T-helper 2 cell treated with Interferon-gamma antibody and Interleukin-4, amounts not matched to agents 100 ng/mL and 5 ng/mL, for 36 hours (primary cell): ENCODE measurements at regions not wholly inside any gene's neighbourhood (a gene's known extent, or its start where the extent isn't known, plus 50 kb on each side); places are given as distances from the start of the nearest gene placed in this dataset.

Experiments used
- intact Hi-C: fragments of 100-400 bp; cut with micrococcal nuclease; formaldehyde crosslinking; loops from one replicate; pipeline ENCODE4 v1.15.1; 2023

DNA sequence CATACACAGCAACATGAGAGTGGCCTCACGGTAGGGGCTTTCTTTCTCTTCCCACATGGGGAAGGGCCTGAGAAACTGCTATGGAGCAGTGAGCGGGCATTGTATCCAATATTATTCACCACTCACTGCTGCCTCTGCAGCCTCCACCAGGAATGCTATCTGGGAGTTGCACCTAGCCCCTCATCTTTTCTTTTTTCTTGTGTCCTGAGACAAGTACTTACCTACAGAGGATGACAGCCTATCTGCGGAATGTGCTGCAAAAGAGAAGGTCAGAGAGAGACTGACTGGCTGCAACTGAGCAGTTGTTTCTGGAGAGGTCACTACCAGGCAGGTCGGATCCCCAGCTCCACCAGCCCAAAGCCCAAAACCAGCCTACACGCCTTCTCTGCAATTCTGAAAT is 52.1 kb upstream of the HTATIP2 start:
- intact Hi-C loops = no loop called here

DNA sequence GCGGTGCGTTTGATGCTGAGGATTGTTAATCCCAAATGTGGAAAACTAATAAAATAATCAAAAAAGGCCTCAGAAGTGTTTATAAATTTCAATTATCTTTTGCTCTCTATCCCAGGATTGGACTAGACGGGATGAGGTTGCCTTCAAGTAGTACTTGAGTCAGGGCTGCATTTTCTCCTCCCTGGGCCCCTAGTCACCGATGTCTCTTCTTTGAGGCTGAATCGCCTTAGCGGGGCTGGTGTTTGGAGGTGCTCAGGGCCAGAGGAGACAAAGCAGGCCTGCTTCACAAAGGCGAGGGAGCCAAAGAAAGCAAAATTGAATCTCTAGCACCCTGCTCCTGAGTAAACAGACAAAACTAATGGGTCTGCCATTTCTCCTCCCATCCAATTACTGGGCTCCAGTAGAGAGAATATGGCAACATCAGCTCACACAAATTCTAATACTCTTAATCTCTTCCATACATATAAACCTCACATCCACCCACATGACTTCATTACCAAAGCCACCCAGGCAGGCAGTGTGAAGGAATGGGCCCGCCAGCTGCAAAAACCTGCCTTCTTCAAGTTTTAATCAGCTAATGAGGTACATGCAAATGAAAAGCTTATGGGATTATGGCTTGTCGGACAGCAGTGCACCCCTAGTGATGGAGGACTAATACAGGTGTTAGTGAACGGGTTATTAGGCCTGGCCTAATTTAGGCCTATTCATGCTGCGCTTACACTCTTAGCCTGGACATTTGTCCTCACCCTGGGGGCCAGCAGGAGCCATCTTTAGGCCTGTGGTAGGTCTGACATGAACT is 52.7 kb upstream of the HTATIP2 start:
- intact Hi-C loops = no loop called here

DNA sequence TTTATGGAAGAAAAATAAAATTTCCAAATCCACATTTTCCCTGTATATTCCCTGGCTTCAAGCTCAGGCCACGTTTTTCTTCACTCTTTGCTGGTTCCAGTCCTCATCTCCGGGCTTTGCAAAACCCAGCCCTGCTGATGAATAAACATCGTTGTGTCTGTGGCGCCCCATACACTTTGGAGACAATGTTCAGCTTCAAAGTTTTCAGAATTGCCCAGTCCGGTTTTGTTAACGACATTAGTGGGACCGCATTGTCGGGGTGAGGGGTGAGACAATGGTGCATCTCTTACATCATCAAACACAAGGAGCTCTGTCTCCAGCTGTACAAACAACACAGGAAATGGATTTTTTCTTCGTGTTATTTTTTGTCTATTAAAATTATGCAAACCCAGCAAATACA is 53.4 kb upstream of the HTATIP2 start:
- intact Hi-C loops = no loop called here

GRCh38 chr11:20309231-20310025 is 54.1 kb upstream of the HTATIP2 start:
- intact Hi-C loops = no loop called here

GRCh38 chr11:20308601-20309000 is 54.9 kb upstream of the HTATIP2 start:
- intact Hi-C loops = no loop called here

DNA sequence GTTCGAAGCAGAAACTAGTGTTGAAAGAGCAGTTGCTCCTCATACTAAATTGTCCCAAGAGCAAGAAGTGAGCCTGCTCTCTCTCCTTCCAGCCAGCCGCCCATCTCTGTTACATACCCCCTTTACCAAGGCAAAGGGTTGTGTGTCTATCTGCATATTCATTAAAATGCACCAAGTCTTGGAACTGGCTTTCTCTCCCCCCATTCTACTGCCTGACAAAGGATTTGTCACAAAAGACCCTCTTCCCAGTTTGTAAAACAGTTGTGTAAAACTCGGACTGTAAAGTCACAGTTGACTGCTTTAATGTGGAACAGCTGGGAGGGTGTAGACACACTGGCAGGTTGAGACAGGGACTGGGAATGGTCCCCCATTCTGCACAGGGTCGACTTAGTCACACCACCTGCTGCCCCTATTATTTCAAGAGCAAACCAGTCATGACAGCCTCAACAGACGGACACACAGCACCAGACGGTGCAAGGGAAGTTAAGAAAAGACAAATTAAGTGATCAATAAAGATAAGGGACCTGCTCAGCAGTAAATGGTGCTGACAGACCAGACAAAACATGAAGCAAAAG is 60.0 kb upstream of the HTATIP2 start:
- intact Hi-C loops = no loop called here

- intact Hi-C loops = no loop called here
Measured at GRCh38 chr11:20293992-20294391, 69.5 kb upstream of the HTATIP2 start.

- intact Hi-C loops = no loop called here
Measured at GRCh38 chr11:20293531-20293930, 70.0 kb upstream of the HTATIP2 start.

DNA sequence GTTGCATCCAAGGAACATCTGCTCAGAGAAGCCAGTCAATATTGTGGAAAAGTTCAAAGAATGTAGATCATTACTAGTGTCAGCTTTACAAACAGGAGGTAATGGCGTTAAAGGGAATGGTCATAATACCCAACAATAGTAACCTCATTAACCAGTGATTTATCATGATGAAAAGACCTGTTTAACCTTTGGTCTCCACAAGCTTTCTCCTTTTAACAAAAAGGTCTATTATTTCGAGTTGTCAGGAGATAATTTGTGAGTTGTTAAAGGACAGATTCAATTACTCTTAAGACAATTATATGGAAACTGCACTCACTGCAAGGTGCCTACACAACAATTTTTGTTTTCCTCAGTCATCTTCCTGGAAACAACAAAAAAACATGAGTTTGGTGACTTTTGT is 73.8 kb upstream of the HTATIP2 start:
- intact Hi-C loops = no loop called here

DNA sequence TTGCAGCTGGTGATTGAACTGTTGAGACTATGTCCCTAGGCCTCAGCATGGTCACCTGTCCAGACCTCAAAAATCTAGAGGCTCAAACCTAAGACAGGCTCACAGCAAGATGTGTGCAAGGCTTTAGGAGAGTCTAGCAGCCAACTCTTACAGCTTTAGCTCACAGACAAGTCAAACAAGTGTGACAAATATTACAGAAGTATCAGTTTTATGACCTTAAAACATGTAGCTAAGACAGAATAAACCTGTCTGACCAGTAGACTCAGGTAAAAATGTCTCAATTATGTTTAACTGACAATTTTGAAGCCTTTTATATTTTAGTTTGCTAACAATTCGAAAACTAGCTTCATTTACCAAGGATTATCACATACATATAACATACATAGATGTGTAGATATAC is 80.0 kb upstream of the HTATIP2 start:
- intact Hi-C loops = no loop called here

GRCh38 chr11:20278727-20279126 is 84.8 kb upstream of the HTATIP2 start:
- intact Hi-C loops = no loop called here

GRCh38 chr11:20277014-20277413 is 86.5 kb upstream of the HTATIP2 start:
- intact Hi-C loops = no loop called here

- intact Hi-C loops = no loop called here
Measured at GRCh38 chr11:20275987-20276965, 87.2 kb upstream of the HTATIP2 start.

- intact Hi-C loops = no loop called here
Measured at GRCh38 chr11:20274031-20274430, 89.5 kb upstream of the HTATIP2 start.

GRCh38 chr11:20261526-20261925 is 101.3 kb upstream of the DBX1 start:
- intact Hi-C loops = no loop called here

DNA sequence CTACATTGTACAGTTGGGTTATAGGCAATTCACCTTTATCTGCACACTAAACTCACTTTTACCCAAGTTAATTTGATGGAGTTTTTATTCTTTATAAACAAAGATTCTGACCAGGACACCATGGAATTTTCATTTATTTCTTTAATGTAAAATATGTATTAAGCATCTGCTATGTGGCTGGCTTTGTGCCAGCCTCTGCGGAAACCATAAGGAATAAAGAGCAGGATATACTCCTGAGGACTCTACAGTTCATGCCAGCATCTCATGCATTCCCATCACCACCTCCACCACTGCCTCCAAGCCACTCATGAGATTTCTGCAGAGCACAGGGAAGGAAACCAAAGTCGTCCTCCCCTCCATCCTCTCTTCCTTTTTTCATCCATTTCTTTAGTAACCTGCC is 100.0 kb upstream of the DBX1 start:
- intact Hi-C loops = no loop called here

GRCh38 chr11:20259506-20259905 is 99.2 kb upstream of the DBX1 start:
- intact Hi-C loops = no loop called here

DNA sequence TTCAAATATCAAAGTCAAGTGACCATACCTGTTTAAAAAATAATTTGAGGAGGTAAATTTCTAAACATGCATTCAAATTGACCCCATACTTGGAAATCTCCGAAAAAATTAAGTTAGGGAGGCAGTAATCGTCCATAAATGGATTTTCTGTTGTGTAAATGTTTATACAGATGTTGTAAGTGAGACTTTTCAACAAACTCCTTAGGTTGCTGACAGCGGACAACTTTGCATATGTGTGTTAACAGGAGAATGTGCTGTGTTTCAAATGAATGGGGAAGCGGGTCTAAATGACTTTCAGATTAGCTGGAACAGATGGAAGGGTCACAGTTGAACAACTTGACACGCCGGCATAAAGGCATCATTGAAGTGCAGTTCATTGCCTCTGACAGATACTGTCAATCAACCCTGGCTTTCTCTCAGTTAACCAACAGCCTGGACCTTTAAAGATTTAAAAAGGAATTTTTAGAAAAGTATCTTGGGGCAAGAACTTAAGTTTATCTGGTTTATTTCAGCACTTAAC is 98.2 kb upstream of the DBX1 start:
- intact Hi-C loops = no loop called here

GRCh38 chr11:20256925-20257324 is 96.7 kb upstream of the DBX1 start:
- intact Hi-C loops = no loop called here

- intact Hi-C loops = no loop called here
Measured at GRCh38 chr11:20253796-20254195, 93.5 kb upstream of the DBX1 start.

DNA sequence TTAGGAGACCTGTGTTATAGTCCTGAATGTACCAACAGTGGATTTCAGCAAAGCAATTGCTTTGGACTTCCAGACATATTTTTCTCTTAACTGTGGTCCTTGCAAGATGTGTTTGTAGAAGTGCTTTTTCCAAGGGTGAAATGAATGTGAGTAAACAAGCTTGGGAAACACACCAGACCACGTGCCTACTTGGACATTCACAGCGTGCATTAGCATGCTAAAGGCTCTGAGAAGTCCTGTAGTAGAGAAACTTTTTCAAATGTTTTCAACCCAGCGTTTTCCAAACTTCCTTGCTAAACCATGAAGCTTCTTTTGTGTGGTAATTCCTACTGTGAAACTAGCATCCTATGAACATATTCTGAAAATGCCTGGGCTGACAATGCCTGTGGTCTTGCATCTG is 91.2 kb upstream of the DBX1 start:
- intact Hi-C loops = no loop called here
